CD14-positive monocyte (primary cell): ENCODE measurements at regions not wholly inside any gene's neighbourhood (a gene's known extent, or its start where the extent isn't known, plus 50 kb on each side); places are given as distances from the start of the nearest gene placed in this dataset.

Experiments
- DNase-seq, 3 donors: peaks; one replicate each; pipeline ENCODE4 v3.0.0-alpha.2; 2011 to 2022
- H2AFZ ChIP-seq: 2 replicates; pipeline ENCODE4 v1.6.0; 2012; ENCODE audit warnings: mild to moderate bottlenecking, low read depth, low read length, inconsistent platforms; ENCODE audit not compliant: insufficient read depth, poor library complexity, severe bottlenecking
- H3K27ac ChIP-seq, 2 donors: 1 replicate in 1 of 2; 2 replicates in 1 of 2; pipeline ENCODE4 v1.5.1; 2012 to 2013; ENCODE audit warnings: low read length in 2 of 2, control low read depth in 1 of 2, inconsistent platforms in 1 of 2, low read depth in 1 of 2, mild to moderate bottlenecking in 1 of 2
- H3K27me3 ChIP-seq, 2 donors: one replicate each; pipeline versions ENCODE4 v1.6.0 to v1.6.1; 2011 to 2013; ENCODE audit warnings: low read length in 2 of 2; ENCODE audit not compliant: control insufficient read depth in 2 of 2, insufficient read depth in 2 of 2
- H3K36me3 ChIP-seq, 2 donors: replicated peaks in 1 of 2; 1 replicate in 1 of 2; 2 replicates in 1 of 2; pipeline versions ENCODE4 v1.5.1 to v1.6.1; 2012 to 2013; ENCODE audit warnings: low read length in 2 of 2, control low read depth in 1 of 2, inconsistent platforms in 1 of 2, mild to moderate bottlenecking in 1 of 2; ENCODE audit not compliant: insufficient read depth in 2 of 2, control insufficient read depth in 1 of 2
- H3K4me1 ChIP-seq, 2 donors: 1 replicate in 1 of 2; 2 replicates in 1 of 2; pipeline versions ENCODE4 v1.5.1 to v1.6.1; 2012 to 2013; ENCODE audit warnings: low read length in 2 of 2, control low read depth in 1 of 2, inconsistent platforms in 1 of 2, mild to moderate bottlenecking in 1 of 2, moderate library complexity in 1 of 2; ENCODE audit not compliant: insufficient read depth in 2 of 2, control insufficient read depth in 1 of 2
- H3K4me2 ChIP-seq: replicated peaks from 2 replicates; pipeline ENCODE3; 2012; ENCODE audit warnings: low read length, moderate library complexity, mild to moderate bottlenecking; ENCODE audit not compliant: poor library complexity, severe bottlenecking; ENCODE audit errors: extremely low read depth
- H3K4me3 ChIP-seq, 3 experiments: fragments of 200-600 bp in 1 of 3; sonication (generic) in 1 of 3; replicated peaks in 1 of 3; 1 replicate in 2 of 3; 2 replicates in 1 of 3; pipeline ENCODE4 v1.5.1; 2011 to 2013; ENCODE audit warnings: low read length in 3 of 3, mild to moderate bottlenecking in 3 of 3, control low read depth in 2 of 3, low read depth in 2 of 3, inconsistent platforms in 1 of 3, moderate library complexity in 1 of 3
- H3K79me2 ChIP-seq: 2 replicates; pipeline ENCODE4 v1.6.0; 2012; ENCODE audit warnings: mild to moderate bottlenecking, control low read depth, inconsistent platforms, low read length, moderate library complexity; ENCODE audit not compliant: insufficient read depth
- H3K9ac ChIP-seq: 2 replicates; pipeline ENCODE4 v1.6.0; 2017; ENCODE audit warnings: low read length, mild to moderate bottlenecking; ENCODE audit not compliant: insufficient read depth, poor library complexity, severe bottlenecking
- H3K9me3 ChIP-seq, 2 donors: replicated peaks in 1 of 2; 1 replicate in 1 of 2; 2 replicates in 1 of 2; pipeline versions ENCODE4 v1.5.1 to v1.6.1; 2012 to 2013; ENCODE audit warnings: low read length in 2 of 2, control low read depth in 1 of 2; ENCODE audit not compliant: control insufficient read depth in 1 of 2, insufficient read depth in 1 of 2
- H4K20me1 ChIP-seq: 2 replicates; pipeline ENCODE4 v1.6.0; 2012; ENCODE audit warnings: mild to moderate bottlenecking, low read length, control low read depth, moderate library complexity; ENCODE audit not compliant: insufficient read depth
- H3K27ac Mint-ChIP-seq, 7 donors: one replicate each; pipeline ENCODE4 v1.8.0; 2020; ENCODE audit warnings: mild to moderate bottlenecking in 7 of 7, mixed read lengths in 7 of 7, moderate library complexity in 6 of 7, inconsistent platforms in 2 of 7
- H3K27me3 Mint-ChIP-seq, 3 donors: one replicate each; pipeline ENCODE4 v1.8.0; 2021 to 2022; ENCODE audit warnings: low read depth in 3 of 3, mild to moderate bottlenecking in 3 of 3, mixed read lengths in 3 of 3, moderate library complexity in 3 of 3, inconsistent platforms in 1 of 3
- H3K36me3 Mint-ChIP-seq, 2 donors: one replicate each; pipeline ENCODE4 v1.8.0; 2020; ENCODE audit warnings: mixed read lengths in 2 of 2, inconsistent platforms in 1 of 2, mild to moderate bottlenecking in 1 of 2
- H3K4me1 Mint-ChIP-seq: one replicate; pipeline ENCODE4 v1.8.0; 2020; ENCODE audit warnings: mild to moderate bottlenecking, mixed read lengths
- H3K4me3 Mint-ChIP-seq, 2 donors: one replicate each; pipeline ENCODE4 v1.8.0; 2020; ENCODE audit warnings: mild to moderate bottlenecking in 2 of 2, mixed read lengths in 2 of 2, moderate library complexity in 1 of 2
- H3K9me3 Mint-ChIP-seq, 7 donors: one replicate each; pipeline ENCODE4 v1.8.0; 2020 to 2022; ENCODE audit warnings: mixed read lengths in 7 of 7, mild to moderate bottlenecking in 6 of 7, moderate library complexity in 6 of 7, inconsistent platforms in 2 of 7
- WGBS: methylation state at CpG from one replicate; pipeline ENCODE4 v1.1.5; 2013; ENCODE audit warnings: missing lambda C conversion rate; ENCODE audit not compliant: insufficient coverage; 5-methylcytosine and 5-hydroxymethylcytosine counted together
- intact Hi-C, 2 donors: fragments of 100-400 bp; cut with micrococcal nuclease; formaldehyde crosslinking; loops; one replicate each; pipeline versions ENCODE4 v1.15.0 to v1.15.1; 2023
- TF ChIP-seq, protein P1 (sequence below): fragments of 200-600 bp; IDR thresholded peaks from one replicate; pipeline ENCODE4 v1.8.0; 2022; ENCODE audit warnings: antibody characterized with exemption, mild to moderate bottlenecking

DNA sequence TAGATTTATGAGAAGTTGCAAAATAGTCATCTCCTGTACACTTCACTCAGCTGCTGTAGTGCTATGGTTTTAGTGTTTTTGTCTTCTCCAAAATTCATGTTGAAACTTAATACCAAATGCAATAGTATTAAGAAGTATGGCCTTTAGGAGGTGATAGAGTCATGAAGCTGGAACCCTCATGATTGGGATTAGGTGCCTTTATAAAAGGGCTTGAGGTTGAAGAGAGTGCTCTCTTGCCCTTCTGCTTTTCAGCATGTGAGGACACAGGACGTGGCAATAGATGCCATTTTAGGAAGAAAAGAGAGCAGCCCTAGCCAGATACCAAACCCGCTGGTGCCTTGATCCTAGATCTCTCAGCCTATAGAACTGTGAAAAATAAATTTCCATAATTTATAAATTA, 87.6 kb downstream of the CTH start:
- Histone ChIP-seq H3K79me2 (no peaks in the 10 kb centered on the region), H3K9ac (no peak overlapping the region), H3K27me3 (no peaks in the 10 kb centered on the region), H3K4me3 (no peak overlapping the region), H3K36me3 (no peaks in the 10 kb centered on the region), H3K27ac (no peak overlapping the region), H4K20me1 (no peaks in the 10 kb centered on the region), H2AFZ (peak overlapping the region; percentile 30), H3K4me1 (no peaks in the 10 kb centered on the region), H3K9me3 (no peaks in the 10 kb centered on the region), H3K4me2 (no peak overlapping the region)
- no peaks in the 10 kb centered on the region for H3K36me3 Mint-ChIP-seq
- H3K9me3 Mint-ChIP-seq, result no peaks in the 10 kb centered on the region
- TF ChIP-seq, protein P1, sequence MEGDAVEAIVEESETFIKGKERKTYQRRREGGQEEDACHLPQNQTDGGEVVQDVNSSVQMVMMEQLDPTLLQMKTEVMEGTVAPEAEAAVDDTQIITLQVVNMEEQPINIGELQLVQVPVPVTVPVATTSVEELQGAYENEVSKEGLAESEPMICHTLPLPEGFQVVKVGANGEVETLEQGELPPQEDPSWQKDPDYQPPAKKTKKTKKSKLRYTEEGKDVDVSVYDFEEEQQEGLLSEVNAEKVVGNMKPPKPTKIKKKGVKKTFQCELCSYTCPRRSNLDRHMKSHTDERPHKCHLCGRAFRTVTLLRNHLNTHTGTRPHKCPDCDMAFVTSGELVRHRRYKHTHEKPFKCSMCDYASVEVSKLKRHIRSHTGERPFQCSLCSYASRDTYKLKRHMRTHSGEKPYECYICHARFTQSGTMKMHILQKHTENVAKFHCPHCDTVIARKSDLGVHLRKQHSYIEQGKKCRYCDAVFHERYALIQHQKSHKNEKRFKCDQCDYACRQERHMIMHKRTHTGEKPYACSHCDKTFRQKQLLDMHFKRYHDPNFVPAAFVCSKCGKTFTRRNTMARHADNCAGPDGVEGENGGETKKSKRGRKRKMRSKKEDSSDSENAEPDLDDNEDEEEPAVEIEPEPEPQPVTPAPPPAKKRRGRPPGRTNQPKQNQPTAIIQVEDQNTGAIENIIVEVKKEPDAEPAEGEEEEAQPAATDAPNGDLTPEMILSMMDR, result no peak
- no peak overlapping the region for H3K4me3 Mint-ChIP-seq
- intact Hi-C loops, result no loop called here
- peaks cover 0 to 3% (median 0%) of the 10 kb centered on the region in 3 donors for H3K27me3 Mint-ChIP-seq
- H3K4me1 Mint-ChIP-seq, result peaks cover 2% of the 10 kb centered on the region
- no CpG with 5 or more reads among the region's 2 CpGs for WGBS
- DNase-seq, result no peak
- no peak overlapping the region for H3K27ac Mint-ChIP-seq

DNA sequence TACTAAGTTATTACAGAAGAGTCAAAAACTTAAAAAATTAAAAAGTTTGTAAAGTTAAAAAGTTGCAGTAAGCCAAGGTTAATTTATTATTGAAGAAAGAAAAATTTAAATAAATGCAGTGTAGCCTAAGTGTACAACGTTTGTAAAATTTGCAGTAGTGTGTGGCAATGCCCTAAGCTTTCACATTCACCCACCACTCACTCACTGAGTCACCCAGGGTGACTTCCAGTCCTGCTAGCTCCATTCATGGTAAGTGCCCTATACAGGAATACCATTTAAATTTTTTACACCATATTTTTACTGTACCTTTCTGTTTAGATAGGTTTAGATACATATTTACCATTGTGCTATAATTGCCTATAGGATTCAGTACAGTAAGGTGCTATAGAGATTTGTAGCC, 88.6 kb downstream of the CTH start:
- Histone ChIP-seq H2AFZ (no peak overlapping the region), H3K4me1 (no peaks in the 10 kb centered on the region), H3K9me3 (no peaks in the 10 kb centered on the region), H3K4me2 (no peak overlapping the region), H3K36me3 (no peaks in the 10 kb centered on the region), H3K4me3 (no peak overlapping the region), H3K9ac (no peak overlapping the region), H4K20me1 (no peaks in the 10 kb centered on the region), H3K27ac (no peak overlapping the region), H3K79me2 (no peaks in the 10 kb centered on the region), H3K27me3 (no peaks in the 10 kb centered on the region)
- TF ChIP-seq, protein P1, result no peak
- DNase-seq, result peak in 1 of 3 donors; percentile 62
- Mint-ChIP-seq H3K36me3 (no peaks in the 10 kb centered on the region), H3K4me1 (peaks cover 2% of the 10 kb centered on the region), H3K9me3 (no peaks in the 10 kb centered on the region), H3K27me3 (peaks cover 0 to under 1% (median 0%) of the 10 kb centered on the region in 3 donors), H3K4me3 (no peak overlapping the region), H3K27ac (no peak overlapping the region)
- intact Hi-C loops, result loop anchor here in 1 of 2 donors (10.0 kb wide), 1 partner anchor 85 kb away; the partner anchor contains the start of gene CTH
- WGBS, result no CpG with 5 or more reads among the region's 1 CpG
